ENCODE measurements at regions not wholly inside any gene's neighbourhood (a gene's known extent, or its start where the extent isn't known, plus 50 kb on each side); places are given as distances from the start of the nearest gene placed in this dataset.

- no peaks in the 10 kb centered on the region for H3K27me3 ChIP-seq (ENCODE audit: insufficient read depth, poor library complexity, severe bottlenecking)
- no peak for DNase-seq (ENCODE audit: low read depth in 1 of 2, low spot score in 1 of 2)
- H3K27ac ChIP-seq (replicated peaks): no peak overlapping the region
- TF ChIP-seq SPI1 (IDR thresholded peaks at IDR 0.05; ENCODE audit: borderline replicate concordance, low read depth): no peak
- TF ChIP-seq GABPA (IDR thresholded peaks at IDR 0.05; ENCODE audit: low read depth): no peak
- TF ChIP-seq REST (IDR thresholded peaks at IDR 0.05; ENCODE audit: insufficient replicate concordance, low read depth): no peak
- TF ChIP-seq CTCF (IDR thresholded peaks at IDR 0.05; ENCODE audit: insufficient read depth, low read length): no peak
- no peak for TF ChIP-seq POLR2AphosphoS5 (IDR thresholded peaks at IDR 0.05; ENCODE audit: low read depth)
- H3K4me3 ChIP-seq (replicated peaks; ENCODE audit: insufficient read depth, low read length): no peak overlapping the region
These were observed 183.6 kb upstream of the RUNX1 start for GRCh38 chr21:35232545-35233176.

- Histone ChIP-seq H3K4me3 (replicated peaks; ENCODE audit: insufficient read depth, low read length) (no peak overlapping the region), H3K27ac (replicated peaks) (no peak overlapping the region), H3K27me3 (ENCODE audit: insufficient read depth, poor library complexity, severe bottlenecking) (no peaks in the 10 kb centered on the region)
- TF ChIP-seq POLR2AphosphoS5 (IDR thresholded peaks at IDR 0.05; ENCODE audit: low read depth) (no peak), GABPA (IDR thresholded peaks at IDR 0.05; ENCODE audit: low read depth) (no peak), SPI1 (IDR thresholded peaks at IDR 0.05; ENCODE audit: borderline replicate concordance, low read depth) (no peak), CTCF (IDR thresholded peaks at IDR 0.05; ENCODE audit: insufficient read depth, low read length) (no peak), REST (IDR thresholded peaks at IDR 0.05; ENCODE audit: insufficient replicate concordance, low read depth) (no peak)
- no peak for DNase-seq (ENCODE audit: low read depth in 1 of 2, low spot score in 1 of 2)
These were observed 182.0 kb upstream of the RUNX1 start for GRCh38 chr21:35231090-35231489.

- TF ChIP-seq REST (IDR thresholded peaks at IDR 0.05; ENCODE audit: insufficient replicate concordance, low read depth) (no peak), GABPA (IDR thresholded peaks at IDR 0.05; ENCODE audit: low read depth) (no peak), CTCF (IDR thresholded peaks at IDR 0.05; ENCODE audit: insufficient read depth, low read length) (no peak), POLR2AphosphoS5 (IDR thresholded peaks at IDR 0.05; ENCODE audit: low read depth) (no peak), SPI1 (IDR thresholded peaks at IDR 0.05; ENCODE audit: borderline replicate concordance, low read depth) (no peak)
- no peaks in the 10 kb centered on the region for H3K27me3 ChIP-seq (ENCODE audit: insufficient read depth, poor library complexity, severe bottlenecking)
- no peak overlapping the region for H3K27ac ChIP-seq (replicated peaks)
- no peak overlapping the region for H3K4me3 ChIP-seq (replicated peaks; ENCODE audit: insufficient read depth, low read length)
- no peak for DNase-seq (ENCODE audit: low read depth in 1 of 2, low spot score in 1 of 2)
These were observed 180.2 kb upstream of the RUNX1 start for GRCh38 chr21:35229290-35229689.

Data from HL-60 (cell line).